Activated T-helper 1 cell treated with anti-CD3 and anti-CD28 coated beads, Interleukin-2, amount 50 U/mL, for 16 hours (primary cell): ENCODE measurements at regions not wholly inside any gene's neighbourhood (a gene's known extent, or its start where the extent isn't known, plus 50 kb on each side); places are given as distances from the start of the nearest gene placed in this dataset.

Experiments
- DNase-seq, 2 donors: peaks; one replicate each; pipeline ENCODE4 v3.0.0-alpha.2; 2020; ENCODE audit warnings: low read depth in 1 of 2, low spot score in 1 of 2

DNA sequence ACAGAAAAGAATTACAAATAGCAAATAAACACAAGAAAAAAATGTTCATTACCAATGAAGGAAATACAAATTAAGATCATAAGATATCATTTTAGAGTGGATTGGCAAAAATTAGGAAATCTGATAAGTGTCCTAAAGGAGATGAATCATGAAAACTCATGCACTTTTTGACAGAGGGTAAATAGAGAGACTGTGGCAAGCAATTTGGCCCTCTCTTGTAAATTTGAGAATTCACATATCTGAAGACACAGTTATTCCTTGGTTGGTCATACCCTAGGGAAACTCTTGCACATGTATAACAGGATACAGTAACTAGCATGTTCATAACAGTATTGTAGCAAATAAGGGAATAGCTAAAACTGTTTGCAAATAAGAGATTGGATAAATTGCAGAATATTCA, 246.0 kb upstream of the GADL1 start:
- no peak for DNase-seq

DNA sequence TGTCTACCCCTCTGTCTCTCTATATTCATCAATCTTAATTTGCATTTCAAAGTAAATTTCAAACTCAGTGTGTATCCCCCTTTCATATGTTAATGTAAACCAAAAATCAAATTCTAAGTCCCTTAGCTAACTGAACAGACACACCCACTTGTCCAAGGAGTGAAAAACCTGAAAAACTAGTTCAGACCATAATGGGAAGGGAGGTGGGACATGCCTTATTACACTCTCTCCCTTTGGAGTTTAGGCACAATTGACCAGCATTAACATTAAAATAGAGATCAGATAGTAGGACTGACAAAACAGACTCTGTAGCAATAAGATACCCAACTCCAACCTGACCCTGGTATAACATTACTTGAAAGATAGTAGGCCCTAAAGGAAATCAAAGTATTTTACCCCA, 247.7 kb upstream of the GADL1 start:
- DNase-seq: no peak

- no peak for DNase-seq
Measured at GRCh38 chr3:31142543-31142942, 248.1 kb upstream of the GADL1 start.

GRCh38 chr3:31145062-31145461, 250.6 kb upstream of the GADL1 start:
- DNase-seq: no peak

GRCh38 chr3:31147550-31147949, 253.1 kb upstream of the GADL1 start:
- DNase-seq: no peak

DNA sequence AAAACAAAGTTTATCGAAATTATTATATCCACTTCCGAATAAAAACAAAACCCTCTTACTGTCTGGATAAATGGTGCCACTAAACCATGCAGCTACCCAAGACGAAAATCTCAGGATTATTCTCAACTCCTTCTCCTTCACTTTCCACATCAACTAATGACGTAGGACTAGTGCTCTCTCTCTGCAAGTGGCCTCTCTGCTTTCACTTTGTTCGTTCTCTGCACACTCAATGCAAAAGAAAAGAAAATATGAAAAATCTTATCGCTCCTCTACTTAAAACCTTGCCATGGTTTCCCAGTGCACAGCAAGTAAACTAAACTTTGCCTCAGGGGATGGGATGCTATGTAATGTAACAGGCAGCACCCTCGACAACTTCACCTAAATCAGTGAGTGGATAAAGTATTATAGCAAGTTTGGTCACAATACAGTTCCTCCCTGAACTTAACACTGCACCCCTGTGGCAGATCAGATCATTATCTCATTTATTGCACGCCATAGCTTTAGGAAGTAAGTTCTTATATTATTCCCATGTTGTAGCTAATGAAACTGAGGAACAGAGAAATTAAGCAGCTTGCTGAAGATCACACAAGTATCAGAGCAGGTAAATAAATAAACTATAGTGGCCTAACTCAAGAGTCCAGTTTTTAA, 262.7 kb upstream of the GADL1 start:
- DNase-seq: no peak

DNA sequence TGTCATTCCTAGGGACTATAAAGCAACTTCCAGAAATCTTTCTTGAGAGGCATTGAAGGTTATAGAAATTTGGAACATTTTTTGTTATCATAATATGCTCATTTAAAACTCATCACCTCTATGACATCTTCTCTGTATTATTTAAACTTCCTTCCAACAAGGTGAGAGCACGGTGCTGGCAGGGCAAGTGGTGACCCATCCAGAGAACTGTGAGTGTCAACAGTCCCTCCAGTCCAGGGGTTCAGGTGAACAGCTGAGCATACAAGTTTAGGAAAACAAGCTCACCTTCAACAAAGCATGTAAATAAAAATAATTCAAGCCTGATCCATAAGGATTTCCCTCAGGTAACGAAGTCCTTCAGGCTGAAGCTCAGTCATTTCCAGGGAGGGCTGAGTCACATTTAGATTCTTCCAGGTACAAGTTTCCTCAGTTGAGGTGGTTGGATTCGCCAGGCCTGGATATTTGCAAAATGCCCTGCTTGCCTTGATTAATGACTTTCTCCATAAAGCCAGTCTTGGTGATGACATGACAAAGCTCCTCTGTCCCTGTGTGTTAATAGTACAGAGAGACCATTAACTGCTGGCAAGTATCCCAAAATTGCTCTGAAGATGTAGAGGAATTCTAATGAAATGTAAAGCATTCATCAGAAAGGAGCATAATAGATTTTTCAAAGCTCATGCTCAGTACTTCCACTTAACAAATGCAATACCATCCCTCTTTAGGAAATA, 263.6 kb upstream of the GADL1 start:
- no peak for DNase-seq

- no peak for DNase-seq
Measured at GRCh38 chr3:31159331-31160039, 265.0 kb upstream of the GADL1 start.

- DNase-seq: no peak
Measured at GRCh38 chr3:31161889-31162288, 267.4 kb upstream of the GADL1 start.

- DNase-seq: no peak
Measured at GRCh38 chr3:31164381-31164780, 269.9 kb upstream of the GADL1 start.

DNA sequence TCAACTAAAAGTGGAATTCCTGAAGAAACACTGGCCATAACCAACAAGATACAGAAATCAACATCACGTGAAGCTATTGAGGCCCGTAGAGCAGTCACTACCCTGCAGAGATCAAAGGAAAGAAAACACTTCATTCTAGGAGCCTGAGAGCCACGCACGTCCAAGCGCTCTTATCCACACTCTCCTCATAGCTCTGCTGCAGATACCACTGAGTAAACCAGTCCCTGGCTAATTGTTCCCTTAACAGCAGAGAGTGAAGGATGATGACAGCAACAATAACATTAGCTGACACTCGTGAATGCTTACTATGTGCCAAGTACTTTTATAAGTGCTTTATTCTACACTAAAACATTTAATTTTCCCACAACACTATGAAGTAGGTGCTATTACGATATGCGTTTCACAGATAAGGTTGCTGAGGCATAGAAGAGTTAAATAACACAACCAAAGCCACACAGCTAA, 271.0 kb upstream of the GADL1 start:
- DNase-seq: no peak

GRCh38 chr3:31166249-31166885, 271.9 kb upstream of the GADL1 start:
- DNase-seq: no peak

- DNase-seq: no peak
Measured at GRCh38 chr3:31167666-31168065, 273.2 kb upstream of the GADL1 start.

GRCh38 chr3:31170932-31171670, 276.6 kb upstream of the GADL1 start:
- no peak for DNase-seq

- no peak for DNase-seq
Measured at GRCh38 chr3:31172336-31172735, 277.9 kb upstream of the GADL1 start.

GRCh38 chr3:31173118-31173718, 278.8 kb upstream of the GADL1 start:
- DNase-seq: no peak

- no peak for DNase-seq
Measured at GRCh38 chr3:31174079-31174478, 279.6 kb upstream of the GADL1 start.

DNA sequence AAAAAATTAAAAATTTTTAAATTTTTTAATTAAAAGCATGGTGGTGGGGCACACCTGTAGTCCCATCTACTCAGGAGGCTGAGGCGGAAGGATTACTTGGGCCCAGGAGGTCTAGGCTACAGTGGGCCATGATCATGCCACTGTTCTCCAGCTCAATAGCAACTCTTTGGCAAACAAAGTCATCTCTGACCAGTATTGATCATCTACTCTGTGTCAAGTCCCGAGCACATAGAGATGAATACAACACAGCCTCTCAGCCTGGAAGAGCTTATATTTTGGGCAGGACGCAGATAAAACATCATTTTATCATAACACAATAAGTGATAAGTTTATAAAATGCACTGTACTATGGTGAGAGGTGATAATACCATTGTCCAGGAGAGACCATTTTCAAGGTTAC, 281.6 kb upstream of the GADL1 start:
- DNase-seq: no peak

DNA sequence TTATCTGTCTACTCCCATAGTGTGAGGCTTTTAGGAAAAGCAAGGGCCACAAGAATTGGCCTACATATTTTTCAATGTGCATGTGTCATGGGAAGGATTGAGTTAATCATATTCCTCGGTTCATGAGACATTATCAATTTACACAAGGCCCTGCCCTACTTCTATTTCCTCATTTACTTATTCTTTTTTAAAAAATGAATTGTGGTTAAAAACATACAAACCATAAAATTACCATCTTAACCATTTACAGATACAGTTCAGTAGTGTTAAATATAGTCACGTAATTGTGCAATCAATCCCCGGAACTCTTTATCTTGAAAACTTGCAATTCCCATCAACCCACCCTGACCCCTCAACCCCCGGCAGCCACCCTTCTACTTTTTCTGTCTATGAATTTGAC, 284.0 kb upstream of the GADL1 start:
- DNase-seq: no peak

- DNase-seq: no peak
Measured at GRCh38 chr3:31179768-31180167, 285.3 kb upstream of the GADL1 start.

GRCh38 chr3:31180274-31180673, 285.8 kb upstream of the GADL1 start:
- no peak for DNase-seq
